Nephron progenitor cell (in vitro differentiated cells): ENCODE measurements at regions not wholly inside any gene's neighbourhood (a gene's known extent, or its start where the extent isn't known, plus 50 kb on each side); places are given as distances from the start of the nearest gene placed in this dataset.
A peak's percentile ranks its signal among the peaks of the same experiment; 100 is the strongest.

Experiments
- DNase-seq: peaks from one replicate; pipeline ENCODE4 v3.0.0; 2021
- H3K27ac Mint-ChIP-seq: 2 replicates; pipeline ENCODE4 v1.8.0; 2021; ENCODE audit warnings: mild to moderate bottlenecking, moderate library complexity, mixed read lengths
- H3K27me3 Mint-ChIP-seq: 2 replicates; pipeline ENCODE4 v1.8.0; 2021; ENCODE audit warnings: mild to moderate bottlenecking, low read depth, mixed read lengths; ENCODE audit not compliant: poor library complexity
- H3K36me3 Mint-ChIP-seq: 2 replicates; pipeline ENCODE4 v1.8.0; 2021; ENCODE audit warnings: low read depth, mixed read lengths
- H3K4me1 Mint-ChIP-seq: 2 replicates; pipeline ENCODE4 v1.8.0; 2021; ENCODE audit warnings: mixed read lengths
- H3K4me3 Mint-ChIP-seq: 2 replicates; pipeline ENCODE4 v1.8.0; 2021; ENCODE audit warnings: mild to moderate bottlenecking, moderate library complexity, mixed read lengths
- H3K9me3 Mint-ChIP-seq: 2 replicates; pipeline ENCODE4 v1.8.0; 2021; ENCODE audit warnings: mild to moderate bottlenecking, moderate library complexity, mixed read lengths
- TF ChIP-seq, protein P1 (sequence below): fragments of 200-600 bp; sonication (generic); IDR thresholded peaks from 2 replicates; pipeline ENCODE4 v1.5.0; 2021; ENCODE audit warnings: antibody characterized with exemption

DNA sequence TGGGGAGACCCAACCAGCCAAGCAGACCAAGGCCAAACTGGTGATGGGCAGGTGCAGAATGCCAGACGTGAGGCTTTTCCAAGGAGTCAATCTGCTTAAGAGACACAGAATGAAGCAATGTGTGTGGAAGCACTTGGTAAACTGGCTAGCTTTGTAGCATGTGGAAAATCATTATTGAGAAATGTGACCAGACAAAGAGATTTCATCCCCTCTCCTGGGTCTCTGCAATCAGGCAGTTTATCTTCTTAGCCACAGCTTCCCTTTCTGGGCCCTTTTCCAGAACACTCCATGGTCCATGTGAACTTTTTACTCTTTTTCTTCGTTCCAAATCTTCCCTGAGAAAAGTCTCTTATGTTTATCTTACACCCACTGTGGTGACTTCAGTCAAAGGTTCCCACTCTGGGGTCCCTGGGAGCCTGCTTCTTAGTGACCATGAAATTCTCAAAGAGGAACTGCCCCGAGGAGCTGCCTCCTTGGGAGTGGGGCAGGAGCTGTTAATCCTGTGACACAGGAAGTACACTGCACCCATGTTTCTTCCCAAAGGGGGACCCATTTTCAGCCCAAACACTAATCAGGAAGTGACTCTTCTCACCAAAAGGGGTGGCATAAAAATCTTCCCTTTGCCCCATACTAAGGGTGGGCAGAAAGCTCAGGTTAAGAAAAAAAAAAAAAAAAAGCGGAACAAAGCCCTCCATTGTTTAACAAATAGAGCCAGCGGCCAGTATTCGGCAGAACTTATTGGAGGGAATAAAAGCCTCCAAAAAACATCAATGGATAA is 346.2 kb upstream of the ASIC2 start:
- no peak overlapping the region for H3K4me3 Mint-ChIP-seq
- peaks cover 11% of the 10 kb centered on the region for H3K9me3 Mint-ChIP-seq
- TF ChIP-seq, protein P1, sequence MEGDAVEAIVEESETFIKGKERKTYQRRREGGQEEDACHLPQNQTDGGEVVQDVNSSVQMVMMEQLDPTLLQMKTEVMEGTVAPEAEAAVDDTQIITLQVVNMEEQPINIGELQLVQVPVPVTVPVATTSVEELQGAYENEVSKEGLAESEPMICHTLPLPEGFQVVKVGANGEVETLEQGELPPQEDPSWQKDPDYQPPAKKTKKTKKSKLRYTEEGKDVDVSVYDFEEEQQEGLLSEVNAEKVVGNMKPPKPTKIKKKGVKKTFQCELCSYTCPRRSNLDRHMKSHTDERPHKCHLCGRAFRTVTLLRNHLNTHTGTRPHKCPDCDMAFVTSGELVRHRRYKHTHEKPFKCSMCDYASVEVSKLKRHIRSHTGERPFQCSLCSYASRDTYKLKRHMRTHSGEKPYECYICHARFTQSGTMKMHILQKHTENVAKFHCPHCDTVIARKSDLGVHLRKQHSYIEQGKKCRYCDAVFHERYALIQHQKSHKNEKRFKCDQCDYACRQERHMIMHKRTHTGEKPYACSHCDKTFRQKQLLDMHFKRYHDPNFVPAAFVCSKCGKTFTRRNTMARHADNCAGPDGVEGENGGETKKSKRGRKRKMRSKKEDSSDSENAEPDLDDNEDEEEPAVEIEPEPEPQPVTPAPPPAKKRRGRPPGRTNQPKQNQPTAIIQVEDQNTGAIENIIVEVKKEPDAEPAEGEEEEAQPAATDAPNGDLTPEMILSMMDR, result no peak
- peaks cover 18% of the 10 kb centered on the region for H3K4me1 Mint-ChIP-seq
- H3K36me3 Mint-ChIP-seq, result no peaks in the 10 kb centered on the region
- peaks cover 15% of the 10 kb centered on the region for H3K27me3 Mint-ChIP-seq
- no peak overlapping the region for H3K27ac Mint-ChIP-seq
- DNase-seq, result no peak

DNA sequence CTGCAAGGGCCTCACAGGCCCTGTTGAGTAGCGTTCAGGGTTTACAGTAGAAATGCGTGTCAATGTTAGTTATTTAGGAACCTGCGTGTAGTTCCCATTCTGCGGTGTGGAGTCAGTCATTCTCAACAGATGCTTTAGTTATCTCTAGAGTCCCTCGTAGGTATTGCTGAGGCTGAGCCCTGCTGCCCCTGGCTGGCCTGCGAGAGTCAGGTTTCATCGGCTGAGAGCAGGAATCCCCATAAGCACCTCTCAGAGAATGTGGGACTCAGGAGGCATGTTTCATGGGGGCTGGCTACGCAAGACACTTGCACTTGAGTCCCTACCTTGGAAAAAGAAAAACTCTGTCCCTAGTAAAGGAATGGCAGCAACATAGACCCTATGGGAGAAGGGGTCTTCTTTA is 347.5 kb upstream of the ASIC2 start:
- H3K27ac Mint-ChIP-seq, result no peak overlapping the region
- H3K27me3 Mint-ChIP-seq, result peaks cover 24% of the 10 kb centered on the region
- TF ChIP-seq, protein P1, result no peak
- peaks cover 18% of the 10 kb centered on the region for H3K4me1 Mint-ChIP-seq
- DNase-seq, result peak; percentile 48
- H3K9me3 Mint-ChIP-seq, result peaks cover 11% of the 10 kb centered on the region
- H3K36me3 Mint-ChIP-seq, result no peaks in the 10 kb centered on the region
- no peak overlapping the region for H3K4me3 Mint-ChIP-seq

DNA sequence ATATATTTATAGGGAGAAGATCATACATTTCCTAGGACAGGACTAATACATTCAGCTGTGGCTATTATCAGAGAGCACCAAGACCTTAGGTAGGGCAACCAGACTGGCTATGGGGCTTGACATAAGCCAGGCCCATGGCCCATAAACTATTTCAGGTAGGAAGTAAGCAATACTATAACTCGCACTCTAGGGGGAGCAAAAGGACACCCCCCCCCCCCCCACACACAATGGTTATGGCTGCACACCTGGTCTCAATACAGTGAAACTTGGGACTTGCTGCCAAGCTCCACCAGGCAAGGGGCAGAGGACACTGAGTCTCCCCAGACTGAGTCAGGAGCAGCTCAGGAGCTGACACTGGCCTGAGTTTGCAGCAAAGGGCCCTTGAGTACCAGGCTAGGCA is 348.9 kb upstream of the ASIC2 start:
- Mint-ChIP-seq H3K27me3 (peaks cover 32% of the 10 kb centered on the region), H3K9me3 (peaks cover 11% of the 10 kb centered on the region), H3K36me3 (no peaks in the 10 kb centered on the region), H3K27ac (no peak overlapping the region), H3K4me1 (peaks cover 18% of the 10 kb centered on the region), H3K4me3 (no peak overlapping the region)
- TF ChIP-seq, protein P1, result no peak
- no peak for DNase-seq

DNA sequence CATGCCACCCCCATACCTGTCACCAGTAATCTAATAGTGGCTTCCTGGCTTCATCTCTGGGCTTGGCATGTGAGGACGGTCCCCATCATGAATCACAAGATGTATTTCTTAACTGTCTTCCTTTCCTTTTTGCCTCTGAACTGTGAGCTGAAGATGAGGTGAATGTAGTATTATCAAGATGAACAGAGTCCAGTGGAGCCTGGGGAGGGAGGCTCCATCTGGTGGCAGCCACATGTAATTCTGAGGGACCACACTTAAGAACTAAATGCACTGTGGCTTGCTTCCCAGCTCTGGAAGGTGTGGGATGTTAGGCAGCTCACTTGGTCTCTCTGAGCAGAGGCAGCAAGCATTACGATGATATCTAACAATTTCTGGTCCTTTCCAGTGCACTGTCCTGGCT is 354.9 kb upstream of the ASIC2 start:
- Mint-ChIP-seq H3K27me3 (peaks cover 45% of the 10 kb centered on the region), H3K9me3 (no peaks in the 10 kb centered on the region), H3K4me1 (no peaks in the 10 kb centered on the region), H3K4me3 (no peak overlapping the region), H3K36me3 (no peaks in the 10 kb centered on the region), H3K27ac (no peak overlapping the region)
- TF ChIP-seq, protein P1, result peak; percentile 59
- peak; percentile 23 for DNase-seq

DNA sequence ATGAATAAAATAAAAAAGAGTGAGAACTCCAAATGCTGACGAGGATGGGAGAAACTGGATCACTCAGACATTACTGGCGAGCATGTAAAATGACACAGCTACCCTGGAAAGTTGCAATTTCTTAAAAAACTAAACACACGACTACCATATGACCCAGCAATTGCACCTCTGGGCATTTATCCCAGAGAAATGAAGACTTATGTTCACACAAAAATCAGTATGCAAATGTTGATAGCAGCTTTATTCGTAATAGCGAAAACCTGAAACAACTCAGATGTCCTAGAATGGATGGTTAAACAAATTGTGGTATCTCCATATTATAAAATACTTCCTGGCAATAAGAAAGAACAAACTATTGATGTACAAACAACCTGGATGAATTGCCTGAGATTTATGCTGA is 357.2 kb upstream of the ASIC2 start:
- Mint-ChIP-seq H3K4me3 (no peak overlapping the region), H3K4me1 (no peaks in the 10 kb centered on the region), H3K36me3 (no peaks in the 10 kb centered on the region), H3K27ac (no peak overlapping the region), H3K9me3 (no peaks in the 10 kb centered on the region), H3K27me3 (peaks cover 41% of the 10 kb centered on the region)
- TF ChIP-seq, protein P1, result no peak
- no peak for DNase-seq

DNA sequence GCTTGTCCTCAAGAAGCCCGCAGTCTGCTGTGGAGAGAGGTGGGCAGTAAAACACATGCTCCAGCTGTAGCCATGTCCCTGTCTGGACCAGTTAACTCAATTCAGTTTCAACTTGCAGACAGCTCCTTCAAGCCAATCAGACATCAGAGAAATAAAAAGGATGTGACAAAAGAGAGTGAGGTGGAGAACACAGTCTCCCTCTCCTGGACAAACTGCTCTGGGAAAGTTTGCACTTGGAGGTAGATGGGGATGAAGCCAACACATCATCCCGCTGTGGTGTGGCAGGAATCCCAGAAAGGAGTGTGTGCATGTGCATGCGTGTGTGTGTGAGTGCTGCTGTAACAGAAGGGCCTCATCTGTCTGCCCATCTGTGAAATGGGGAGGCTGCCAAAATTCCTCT is 358.6 kb upstream of the ASIC2 start:
- Mint-ChIP-seq H3K27me3 (peaks cover 29% of the 10 kb centered on the region), H3K4me3 (no peak overlapping the region), H3K36me3 (no peaks in the 10 kb centered on the region), H3K9me3 (no peaks in the 10 kb centered on the region), H3K27ac (no peak overlapping the region), H3K4me1 (no peaks in the 10 kb centered on the region)
- DNase-seq, result no peak
- TF ChIP-seq, protein P1, result no peak
